Memory B cell (primary cell): ENCODE measurements at regions not wholly inside any gene's neighbourhood (a gene's known extent, or its start where the extent isn't known, plus 50 kb on each side); places are given as distances from the start of the nearest gene placed in this dataset.

Experiments
- ATAC-seq: fragments of 150-1000 bp; cut with Tn5 transposase; 2 replicates; pipeline ENCODE4 v1.10.0; 2021; ENCODE audit warnings: low read depth, mild to moderate bottlenecking, moderate library complexity
- DNase-seq, 2 donors: peaks; one replicate each; pipeline ENCODE4 v3.0.0; 2022; ENCODE audit warnings: low spot score in 2 of 2
- H3K27ac Mint-ChIP-seq: one replicate; pipeline ENCODE4 v1.8.0; 2022; ENCODE audit warnings: mild to moderate bottlenecking, moderate library complexity, mixed read lengths
- H3K27me3 Mint-ChIP-seq: one replicate; pipeline ENCODE4 v1.8.0; 2022; ENCODE audit warnings: mixed read lengths
- H3K36me3 Mint-ChIP-seq: one replicate; pipeline ENCODE4 v1.8.0; 2022; ENCODE audit warnings: mild to moderate bottlenecking, mixed read lengths
- H3K4me1 Mint-ChIP-seq: one replicate; pipeline ENCODE4 v1.8.0; 2022; ENCODE audit warnings: mixed read lengths
- H3K4me3 Mint-ChIP-seq: one replicate; pipeline ENCODE4 v1.8.0; 2022; ENCODE audit warnings: mild to moderate bottlenecking, moderate library complexity, mixed read lengths
- H3K9me3 Mint-ChIP-seq: one replicate; pipeline ENCODE4 v1.8.0; 2022; ENCODE audit warnings: mixed read lengths

DNA sequence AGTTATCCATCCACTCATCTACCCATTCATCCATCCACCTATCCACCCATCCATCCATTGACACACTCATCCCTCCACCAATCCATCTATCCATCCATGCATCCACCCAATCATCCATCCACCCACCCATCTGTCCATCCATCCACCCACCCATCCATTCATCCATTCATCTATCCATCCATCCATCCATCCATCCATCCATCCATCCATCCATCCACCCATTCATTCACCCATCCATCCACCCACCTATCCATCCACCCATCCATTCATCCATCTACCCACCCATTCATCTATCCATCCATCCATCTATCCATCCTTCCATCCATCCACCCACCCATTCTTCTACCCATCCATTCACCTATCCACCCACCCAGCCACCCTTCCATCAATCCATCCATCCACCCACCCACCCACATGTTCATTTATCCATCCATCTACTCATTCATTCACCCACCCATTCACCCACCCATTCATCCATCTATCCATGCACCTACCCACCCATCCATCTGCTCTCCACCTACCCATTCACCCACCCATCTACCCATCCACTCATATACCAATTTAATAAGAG, 193.8 kb upstream of the ARID2 start:
- peaks cover 3% of the 10 kb centered on the region for H3K36me3 Mint-ChIP-seq
- H3K4me1 Mint-ChIP-seq, result no peaks in the 10 kb centered on the region
- H3K27ac Mint-ChIP-seq, result no peak overlapping the region
- ATAC-seq, result no peak
- no peak for DNase-seq
- peaks cover 12% of the 10 kb centered on the region for H3K27me3 Mint-ChIP-seq
- H3K9me3 Mint-ChIP-seq, result peaks cover 4% of the 10 kb centered on the region
- no peak overlapping the region for H3K4me3 Mint-ChIP-seq

DNA sequence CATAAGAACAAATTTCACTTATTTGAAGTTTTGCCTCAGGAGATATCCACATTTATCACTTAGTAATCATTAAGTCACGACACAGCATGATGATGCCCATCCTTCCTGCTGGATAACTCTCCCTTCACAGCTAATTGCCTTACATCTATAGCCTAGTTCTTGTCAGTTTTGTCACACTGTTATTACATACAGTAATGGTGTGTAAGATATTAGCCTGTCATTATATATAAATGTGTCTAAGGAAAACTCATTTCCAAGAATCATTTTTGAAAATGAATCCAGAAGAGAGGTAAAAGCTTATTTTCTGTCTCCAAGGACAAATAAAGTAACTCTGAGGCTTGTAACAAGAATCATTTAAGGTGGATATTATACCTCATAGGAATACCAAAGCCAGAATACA, 193.2 kb upstream of the ARID2 start:
- Mint-ChIP-seq H3K36me3 (peaks cover 3% of the 10 kb centered on the region), H3K9me3 (peaks cover 4% of the 10 kb centered on the region), H3K27ac (no peak overlapping the region), H3K4me1 (no peaks in the 10 kb centered on the region), H3K4me3 (no peak overlapping the region), H3K27me3 (peaks cover 12% of the 10 kb centered on the region)
- ATAC-seq, result no peak
- DNase-seq, result no peak

DNA sequence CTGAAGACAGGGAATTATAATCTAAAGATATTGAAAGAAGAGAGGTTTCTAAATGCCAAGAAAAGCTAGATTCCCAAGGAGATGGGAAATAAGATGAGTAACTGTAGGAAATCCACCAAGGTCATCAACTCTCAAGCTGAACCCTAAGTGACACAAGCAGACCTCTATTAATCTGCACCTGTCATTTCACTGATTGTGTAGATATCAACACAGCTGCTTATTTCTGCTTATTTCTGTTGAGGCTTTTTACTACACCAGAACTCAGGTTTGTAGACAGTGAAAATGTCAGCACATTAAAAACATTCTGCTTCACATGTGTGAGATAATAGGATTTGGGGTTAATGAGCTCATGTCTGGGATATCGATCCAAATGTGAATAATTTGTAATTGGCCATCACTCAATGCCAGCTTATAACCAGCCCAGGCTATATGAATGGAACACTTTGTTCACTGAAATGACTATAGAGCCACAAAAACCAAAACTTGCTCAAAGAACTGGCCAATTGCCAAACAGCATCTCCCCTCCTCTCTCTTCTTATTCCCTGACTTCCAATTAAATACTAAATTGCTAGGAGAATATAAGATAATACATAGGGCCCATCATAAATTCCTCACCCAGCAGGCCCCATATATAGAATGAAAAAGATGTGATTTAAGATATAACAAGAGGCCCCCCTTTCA, 188.7 kb upstream of the ARID2 start:
- ATAC-seq, result no peak
- H3K4me3 Mint-ChIP-seq, result no peak overlapping the region
- no peaks in the 10 kb centered on the region for H3K36me3 Mint-ChIP-seq
- no peaks in the 10 kb centered on the region for H3K4me1 Mint-ChIP-seq
- DNase-seq, result no peak
- H3K27ac Mint-ChIP-seq, result no peak overlapping the region
- H3K27me3 Mint-ChIP-seq, result peaks cover 7% of the 10 kb centered on the region
- no peaks in the 10 kb centered on the region for H3K9me3 Mint-ChIP-seq

DNA sequence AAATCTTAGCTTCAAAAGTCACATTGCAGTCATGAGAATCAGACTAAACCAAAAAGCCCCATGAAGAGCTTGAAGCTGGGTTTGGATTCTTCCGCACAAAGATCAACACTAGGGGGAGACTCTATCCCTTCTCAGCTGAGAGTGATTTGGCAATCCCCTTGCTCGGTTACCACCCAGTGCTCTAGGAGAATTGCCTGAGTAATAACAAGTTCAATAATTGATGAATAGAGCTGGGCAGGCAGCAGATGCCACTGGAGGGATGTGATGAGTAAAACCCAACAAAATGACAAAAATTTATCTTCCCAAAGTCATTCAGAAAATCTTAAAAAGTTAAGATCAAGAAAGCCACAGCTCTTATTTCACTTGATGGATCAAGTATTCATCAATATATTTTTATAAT, 185.6 kb upstream of the ARID2 start:
- DNase-seq, result peak; percentile 44 to 74
- H3K36me3 Mint-ChIP-seq, result no peaks in the 10 kb centered on the region
- no peaks in the 10 kb centered on the region for H3K9me3 Mint-ChIP-seq
- ATAC-seq, result peak; percentile 99
- no peaks in the 10 kb centered on the region for H3K4me1 Mint-ChIP-seq
- no peak overlapping the region for H3K4me3 Mint-ChIP-seq
- H3K27me3 Mint-ChIP-seq, result peaks cover 3% of the 10 kb centered on the region
- no peak overlapping the region for H3K27ac Mint-ChIP-seq

DNA sequence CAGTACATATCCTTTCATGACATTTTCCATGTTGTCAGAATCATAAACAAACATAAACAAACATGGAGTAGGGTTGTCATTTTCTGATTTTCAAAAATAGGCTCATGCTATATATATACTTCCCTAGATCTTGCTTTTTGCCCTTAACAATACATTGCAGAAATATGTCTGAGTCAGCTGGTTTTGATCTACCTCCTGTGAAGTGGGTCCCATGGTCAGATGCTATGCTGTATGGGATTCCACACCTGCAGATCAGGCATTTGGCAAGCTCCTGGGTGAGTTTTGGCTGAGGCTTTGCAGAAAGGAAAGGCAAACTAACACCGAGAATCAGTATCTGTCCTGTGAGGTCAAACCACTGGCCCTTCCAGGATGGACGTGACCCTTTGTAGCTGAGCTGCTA, 183.0 kb upstream of the ARID2 start:
- DNase-seq, result no peak
- Mint-ChIP-seq H3K4me1 (no peaks in the 10 kb centered on the region), H3K27me3 (peaks cover 3% of the 10 kb centered on the region), H3K27ac (no peak overlapping the region), H3K4me3 (no peak overlapping the region), H3K9me3 (no peaks in the 10 kb centered on the region), H3K36me3 (no peaks in the 10 kb centered on the region)
- no peak for ATAC-seq

DNA sequence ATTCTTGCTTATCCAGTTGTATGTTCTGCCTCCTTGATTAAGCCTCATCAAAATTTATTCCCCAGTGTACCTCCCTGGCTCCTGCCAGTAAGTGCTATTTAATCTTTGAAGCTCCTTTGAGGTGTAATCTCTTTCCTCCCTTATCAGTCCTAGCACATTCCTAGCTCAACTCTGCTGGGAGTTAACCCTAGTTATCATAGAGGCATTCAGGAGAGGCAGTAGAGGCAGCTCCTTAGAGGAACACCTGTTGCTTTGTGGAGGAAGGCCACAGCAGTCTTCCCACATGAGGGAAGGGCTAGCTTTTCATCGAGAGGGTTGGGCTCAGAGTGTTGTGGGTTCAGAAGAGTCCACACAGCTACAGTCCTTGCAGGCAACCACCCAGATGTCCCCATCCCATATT, 182.4 kb upstream of the ARID2 start:
- Mint-ChIP-seq H3K4me3 (no peak overlapping the region), H3K36me3 (no peaks in the 10 kb centered on the region), H3K27ac (no peak overlapping the region), H3K4me1 (no peaks in the 10 kb centered on the region), H3K27me3 (peaks cover 3% of the 10 kb centered on the region), H3K9me3 (no peaks in the 10 kb centered on the region)
- DNase-seq (no peak), ATAC-seq (no peak)

DNA sequence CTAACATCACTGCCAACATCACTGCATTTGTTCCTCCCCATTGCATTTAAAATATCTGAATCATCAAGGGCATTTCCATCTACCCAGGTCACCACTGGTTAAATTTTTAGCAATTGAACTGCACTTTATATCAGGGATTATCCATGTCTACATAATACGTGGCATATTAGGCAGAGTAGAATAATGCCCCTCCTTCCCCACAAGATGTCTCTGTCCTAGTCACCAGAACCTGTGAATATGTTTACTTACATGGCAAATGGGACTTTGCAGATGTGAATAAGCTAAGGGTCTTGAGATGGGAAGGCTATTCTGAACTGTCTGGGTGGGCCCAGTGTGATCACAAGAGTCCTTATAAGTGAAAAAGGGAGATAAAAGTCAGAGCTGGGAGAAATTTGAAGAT, 181.7 kb upstream of the ARID2 start:
- ATAC-seq, result no peak
- H3K9me3 Mint-ChIP-seq, result no peaks in the 10 kb centered on the region
- H3K4me1 Mint-ChIP-seq, result no peaks in the 10 kb centered on the region
- H3K36me3 Mint-ChIP-seq, result no peaks in the 10 kb centered on the region
- DNase-seq, result no peak
- no peak overlapping the region for H3K27ac Mint-ChIP-seq
- no peak overlapping the region for H3K4me3 Mint-ChIP-seq
- peaks cover 3% of the 10 kb centered on the region for H3K27me3 Mint-ChIP-seq

DNA sequence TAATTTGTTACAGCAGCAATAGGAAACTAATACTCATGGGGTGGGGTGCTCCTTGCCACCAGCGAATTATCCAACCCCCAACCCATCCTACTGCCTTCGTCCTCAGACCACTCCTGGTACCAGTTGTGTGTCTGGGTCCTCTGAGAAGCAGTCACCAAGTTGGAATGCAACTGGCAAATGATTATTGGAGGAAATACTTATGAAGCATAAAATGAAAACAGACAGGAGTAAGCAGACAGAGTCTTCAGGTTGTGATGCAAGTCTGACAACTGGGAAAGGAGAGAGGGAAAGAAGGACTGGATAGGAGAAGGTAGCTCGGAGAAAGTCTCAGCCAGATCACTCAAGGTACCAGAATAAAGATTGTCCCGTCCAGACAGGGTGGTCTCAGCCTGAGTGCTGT, 181.1 kb upstream of the ARID2 start:
- Mint-ChIP-seq H3K9me3 (no peaks in the 10 kb centered on the region), H3K36me3 (no peaks in the 10 kb centered on the region), H3K27ac (no peak overlapping the region), H3K4me3 (no peak overlapping the region), H3K4me1 (no peaks in the 10 kb centered on the region), H3K27me3 (peaks cover 3% of the 10 kb centered on the region)
- ATAC-seq (no peak), DNase-seq (no peak)

DNA sequence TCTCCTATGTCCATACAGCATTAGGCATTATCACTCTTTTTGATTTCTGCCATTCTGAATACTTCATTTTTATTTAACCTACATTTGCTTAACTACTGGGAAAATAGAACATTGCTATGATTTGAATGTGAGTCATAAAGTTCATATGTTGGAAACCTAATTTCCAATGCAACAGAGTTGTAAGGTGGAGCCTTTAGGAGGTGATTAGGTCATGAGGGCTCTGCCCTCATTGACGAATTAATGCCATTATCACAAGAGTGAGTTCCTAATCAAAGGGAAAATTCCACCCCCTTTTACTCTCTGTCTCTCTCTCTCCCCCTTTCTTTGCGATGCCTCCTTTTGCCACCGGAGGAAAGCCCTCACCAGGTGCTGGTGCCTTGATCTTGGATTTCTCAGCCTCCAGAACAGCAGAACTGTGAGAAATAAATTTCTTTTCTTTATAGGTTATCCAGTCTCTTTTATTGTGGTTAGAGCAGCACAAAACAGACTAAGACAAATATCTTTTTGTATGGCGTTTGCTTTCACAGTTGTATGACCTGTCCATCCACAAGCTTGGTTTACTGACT, 180.1 kb upstream of the ARID2 start:
- H3K4me1 Mint-ChIP-seq, result no peaks in the 10 kb centered on the region
- no peak overlapping the region for H3K4me3 Mint-ChIP-seq
- no peak for ATAC-seq
- no peak for DNase-seq
- H3K9me3 Mint-ChIP-seq, result no peaks in the 10 kb centered on the region
- peaks cover 3% of the 10 kb centered on the region for H3K27me3 Mint-ChIP-seq
- no peaks in the 10 kb centered on the region for H3K36me3 Mint-ChIP-seq
- H3K27ac Mint-ChIP-seq, result no peak overlapping the region

DNA sequence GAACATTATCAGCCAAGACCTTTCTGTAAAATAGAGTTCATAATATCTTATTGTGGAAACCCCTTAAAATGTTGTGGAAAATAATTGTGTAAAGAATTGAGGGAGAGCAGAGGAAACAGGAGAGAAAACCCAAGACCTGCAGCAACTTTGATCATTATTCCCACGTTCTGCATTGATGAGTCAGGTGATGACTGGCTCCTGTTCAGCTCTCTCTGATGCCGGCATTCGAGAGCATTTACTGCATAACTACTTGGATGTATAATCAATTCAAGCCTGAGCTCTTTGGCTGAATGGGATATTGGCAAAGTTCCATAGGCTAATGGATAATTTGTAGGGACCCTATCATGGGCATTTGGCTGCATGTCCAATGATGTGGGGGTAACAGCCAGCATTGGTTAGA, 176.3 kb upstream of the ARID2 start:
- ATAC-seq (no peak), DNase-seq (no peak)
- Mint-ChIP-seq H3K4me1 (no peaks in the 10 kb centered on the region), H3K27ac (no peak overlapping the region), H3K9me3 (no peaks in the 10 kb centered on the region), H3K36me3 (no peaks in the 10 kb centered on the region), H3K27me3 (no peaks in the 10 kb centered on the region), H3K4me3 (no peak overlapping the region)

DNA sequence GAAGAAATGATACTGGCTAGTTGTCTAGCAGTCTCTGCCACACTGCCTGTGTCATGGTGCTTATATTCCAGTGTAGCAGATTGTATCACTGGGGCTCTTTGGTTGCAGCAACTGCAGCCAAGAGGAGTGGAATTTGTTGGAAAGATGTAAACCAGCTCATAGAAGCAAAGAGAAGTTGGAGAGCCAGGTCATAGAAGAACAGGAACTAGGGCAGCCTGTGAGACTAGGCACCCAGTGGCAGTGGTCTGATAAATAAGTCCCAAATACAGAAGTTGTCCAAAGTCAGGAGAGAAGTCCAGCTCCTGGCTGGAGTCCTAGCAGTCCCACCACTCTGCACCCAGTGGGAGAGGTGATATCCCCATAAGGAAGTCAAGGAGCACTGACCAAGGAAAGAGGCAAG, 172.5 kb upstream of the ARID2 start:
- ATAC-seq (no peak), DNase-seq (no peak)
- Mint-ChIP-seq H3K9me3 (peaks cover 2% of the 10 kb centered on the region), H3K27ac (no peak overlapping the region), H3K4me3 (no peak overlapping the region), H3K36me3 (no peaks in the 10 kb centered on the region), H3K27me3 (no peaks in the 10 kb centered on the region), H3K4me1 (peaks cover 2% of the 10 kb centered on the region)

DNA sequence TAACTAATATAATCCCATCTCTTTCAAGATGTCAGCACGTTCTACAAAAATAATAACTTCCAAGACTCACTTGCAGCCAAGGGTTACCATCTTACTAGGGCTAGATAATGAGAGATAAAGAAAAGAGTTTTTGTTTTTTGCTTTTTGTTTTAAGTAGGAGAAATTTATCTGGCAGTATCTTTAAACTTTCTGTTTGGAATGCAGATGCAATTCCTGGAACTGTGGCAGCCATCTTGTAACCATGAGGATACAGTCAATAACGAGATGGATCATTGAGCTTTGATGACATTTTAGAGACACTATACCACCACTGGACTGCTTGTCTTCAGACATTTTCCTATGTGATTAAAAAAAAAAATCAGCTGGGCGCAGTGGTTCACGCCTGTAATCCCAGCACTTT, 171.2 kb upstream of the ARID2 start:
- H3K27ac Mint-ChIP-seq, result no peak overlapping the region
- peaks cover 2% of the 10 kb centered on the region for H3K9me3 Mint-ChIP-seq
- H3K27me3 Mint-ChIP-seq, result no peaks in the 10 kb centered on the region
- DNase-seq (no peak), ATAC-seq (no peak)
- H3K4me1 Mint-ChIP-seq, result peaks cover 2% of the 10 kb centered on the region
- no peaks in the 10 kb centered on the region for H3K36me3 Mint-ChIP-seq
- H3K4me3 Mint-ChIP-seq, result no peak overlapping the region

DNA sequence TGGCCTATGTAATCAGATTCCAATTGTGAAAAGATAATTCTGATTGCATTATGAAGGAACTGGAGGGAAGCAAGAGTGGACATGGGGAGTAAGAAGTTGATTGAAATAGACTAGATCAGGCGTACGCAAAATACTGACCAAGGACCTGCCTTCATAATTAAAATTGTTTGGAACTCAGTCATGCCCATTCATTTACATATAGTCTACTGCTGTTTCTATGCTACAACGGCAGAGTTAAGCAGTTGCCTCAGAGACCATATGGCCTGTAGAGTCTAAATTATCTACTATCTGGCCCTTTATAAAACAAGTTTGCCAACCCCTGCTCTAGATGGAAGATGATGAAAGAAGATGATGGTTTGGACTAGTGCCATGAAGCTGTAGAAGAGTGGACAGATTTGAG, 170.0 kb upstream of the ARID2 start:
- H3K27me3 Mint-ChIP-seq, result no peaks in the 10 kb centered on the region
- no peak overlapping the region for H3K27ac Mint-ChIP-seq
- no peak overlapping the region for H3K4me3 Mint-ChIP-seq
- ATAC-seq, result no peak
- DNase-seq, result no peak
- H3K36me3 Mint-ChIP-seq, result no peaks in the 10 kb centered on the region
- H3K4me1 Mint-ChIP-seq, result peaks cover 2% of the 10 kb centered on the region
- H3K9me3 Mint-ChIP-seq, result peaks cover 2% of the 10 kb centered on the region

DNA sequence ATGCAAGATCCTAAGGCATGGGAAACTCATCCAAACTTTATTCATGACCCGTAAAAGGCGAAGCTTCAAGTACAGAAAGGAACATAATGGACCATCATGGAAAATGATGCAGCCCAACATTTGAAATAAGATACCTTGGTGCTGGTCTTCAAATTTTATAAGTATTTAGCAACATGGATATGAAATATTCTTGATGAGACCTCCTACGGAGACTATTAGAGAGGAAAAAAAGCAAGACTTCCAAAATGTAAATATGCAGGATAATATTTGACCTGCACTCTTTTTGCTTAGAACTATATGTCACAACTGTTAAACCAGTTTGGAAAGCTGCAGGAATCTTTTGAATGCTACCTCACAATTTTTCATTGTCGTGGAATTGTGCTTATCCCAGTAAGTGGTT, 168.8 kb upstream of the ARID2 start:
- ATAC-seq (no peak), DNase-seq (no peak)
- H3K27ac Mint-ChIP-seq, result no peak overlapping the region
- H3K4me3 Mint-ChIP-seq, result no peak overlapping the region
- H3K27me3 Mint-ChIP-seq, result no peaks in the 10 kb centered on the region
- no peaks in the 10 kb centered on the region for H3K36me3 Mint-ChIP-seq
- peaks cover 2% of the 10 kb centered on the region for H3K4me1 Mint-ChIP-seq
- H3K9me3 Mint-ChIP-seq, result peaks cover 2% of the 10 kb centered on the region

DNA sequence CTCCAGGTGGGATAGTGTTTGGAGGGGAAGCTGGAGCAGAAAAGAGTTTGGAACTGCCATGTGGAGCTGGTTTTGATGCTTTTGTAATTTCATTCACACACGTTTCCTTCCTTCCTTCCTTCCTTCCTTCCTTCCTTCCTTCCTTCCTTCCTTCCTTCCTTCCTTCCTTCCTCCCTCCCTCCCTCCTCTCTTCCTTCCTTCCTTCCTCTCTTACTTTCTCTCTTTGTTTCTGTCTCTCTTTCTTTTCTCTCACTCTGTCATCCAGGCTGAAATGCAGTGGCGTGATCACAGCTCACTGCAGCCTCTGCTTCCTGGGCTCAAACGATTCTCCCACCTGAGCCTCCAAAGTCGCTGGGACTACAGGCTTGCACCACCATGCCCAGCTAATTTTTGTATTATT, 168.0 kb upstream of the ARID2 start:
- H3K27me3 Mint-ChIP-seq, result no peaks in the 10 kb centered on the region

More for the DNA sequence above, 168.0 kb upstream of the ARID2 start:
- ATAC-seq (no peak), DNase-seq (no peak)
- Mint-ChIP-seq H3K4me1 (peaks cover 2% of the 10 kb centered on the region), H3K36me3 (no peaks in the 10 kb centered on the region), H3K4me3 (no peak overlapping the region), H3K9me3 (peaks cover 2% of the 10 kb centered on the region), H3K27ac (no peak overlapping the region)
